ENCODE measurements at regions not wholly inside any gene's neighbourhood (a gene's known extent, or its start where the extent isn't known, plus 50 kb on each side); places are given as distances from the start of the nearest gene placed in this dataset.

- ATAC-seq (no peak), DNase-seq (ENCODE audit: low spot score) (peak; percentile 30)
- peaks cover 4% of the 10 kb centered on the region; the same call in 1 of the 2 replicates for H3K4me1 ChIP-seq (ENCODE audit: insufficient read depth)
- no peaks in the 10 kb centered on the region for H3K36me3 ChIP-seq (ENCODE audit: insufficient read depth)
- no peak overlapping the region for H3K4me3 ChIP-seq
- no peaks in the 10 kb centered on the region for H3F3A ChIP-seq (replicated peaks; ENCODE audit: low read depth)
- no peaks in the 10 kb centered on the region for H3K9me2 ChIP-seq (ENCODE audit: insufficient read depth)
- H3K36me3 Mint-ChIP-seq (ENCODE audit: low read depth), result peaks cover 4% of the 10 kb centered on the region; the same call in 1 of the 3 replicates
- H3K9me3 Mint-ChIP-seq, result peaks cover 4% of the 10 kb centered on the region; the same call in 1 of the 3 replicates
- H3K27me3 ChIP-seq (ENCODE audit: insufficient read depth), result no peaks in the 10 kb centered on the region
- peaks cover 2% of the 10 kb centered on the region for H3K27me3 Mint-ChIP-seq (ENCODE audit: insufficient read depth, low read depth, poor library complexity)
- peaks cover 3% of the 10 kb centered on the region; the same call in 1 of the 3 replicates for H3K4me1 Mint-ChIP-seq
- H4K20me1 ChIP-seq (replicated peaks; ENCODE audit: insufficient read depth), result no peaks in the 10 kb centered on the region
- H3K79me2 ChIP-seq (replicated peaks; ENCODE audit: insufficient read depth), result no peaks in the 10 kb centered on the region
- H3K4me2 ChIP-seq, result no peak overlapping the region
- H3K4me3 Mint-ChIP-seq, result no peak overlapping the region
- no peak for TF ChIP-seq EZH2 (IDR thresholded peaks at IDR 0.05; ENCODE audit: low read depth, unreplicated experiment)
- no peak for TF ChIP-seq NANOG (IDR thresholded peaks at IDR 0.05; ENCODE audit: borderline replicate concordance)
- TF ChIP-seq CREB1 (CRISPR knock-in tag; IDR thresholded peaks at IDR 0.05; ENCODE audit: low read depth), result no peak
- TF ChIP-seq ZNF114 (CRISPR knock-in tag; IDR thresholded peaks at IDR 0.05), result no peak
- TF ChIP-seq CTCF (conservative IDR thresholded peaks at IDR 0.05; ENCODE audit: low read depth in 2 of 2), result no peak
- no peak for TF ChIP-seq POLR2AphosphoS5 (IDR thresholded peaks at IDR 0.05; ENCODE audit: low read depth)
- TF ChIP-seq ZNF462 (CRISPR knock-in tag; IDR thresholded peaks at IDR 0.05), result no peak
- TF ChIP-seq JUNB (IDR thresholded peaks at IDR 0.05; ENCODE audit: unreplicated experiment), result no peak
- TF ChIP-seq ETS1 (IDR thresholded peaks at IDR 0.05), result no peak
- no peak for TF ChIP-seq ZNF331 (CRISPR knock-in tag; IDR thresholded peaks at IDR 0.05; ENCODE audit: low read depth)
- TF ChIP-seq REST (IDR thresholded peaks at IDR 0.05; ENCODE audit: unreplicated experiment), result no peak
- no peak for TF ChIP-seq STAT1 (IDR thresholded peaks at IDR 0.05; ENCODE audit: unreplicated experiment)
- TF ChIP-seq EZH2phosphoT487 (IDR thresholded peaks at IDR 0.05; ENCODE audit: unreplicated experiment), result no peak
- no peak overlapping the region for H3K27ac Mint-ChIP-seq
- 0 out of 2 replicates have a peak overlapping the region, but pooled peaks have one; percentile 2 for H2AFZ ChIP-seq
- no peak overlapping the region for H3K27ac ChIP-seq (ENCODE audit: low read depth)
These were observed 802.8 kb upstream of the CXADR start for GRCh38 chr21:16709866-16710550.

All from GM23338 (cell line).